ENCODE measurements at regions not wholly inside any gene's neighbourhood (a gene's known extent, or its start where the extent isn't known, plus 50 kb on each side); places are given as distances from the start of the nearest gene placed in this dataset.

DNA sequence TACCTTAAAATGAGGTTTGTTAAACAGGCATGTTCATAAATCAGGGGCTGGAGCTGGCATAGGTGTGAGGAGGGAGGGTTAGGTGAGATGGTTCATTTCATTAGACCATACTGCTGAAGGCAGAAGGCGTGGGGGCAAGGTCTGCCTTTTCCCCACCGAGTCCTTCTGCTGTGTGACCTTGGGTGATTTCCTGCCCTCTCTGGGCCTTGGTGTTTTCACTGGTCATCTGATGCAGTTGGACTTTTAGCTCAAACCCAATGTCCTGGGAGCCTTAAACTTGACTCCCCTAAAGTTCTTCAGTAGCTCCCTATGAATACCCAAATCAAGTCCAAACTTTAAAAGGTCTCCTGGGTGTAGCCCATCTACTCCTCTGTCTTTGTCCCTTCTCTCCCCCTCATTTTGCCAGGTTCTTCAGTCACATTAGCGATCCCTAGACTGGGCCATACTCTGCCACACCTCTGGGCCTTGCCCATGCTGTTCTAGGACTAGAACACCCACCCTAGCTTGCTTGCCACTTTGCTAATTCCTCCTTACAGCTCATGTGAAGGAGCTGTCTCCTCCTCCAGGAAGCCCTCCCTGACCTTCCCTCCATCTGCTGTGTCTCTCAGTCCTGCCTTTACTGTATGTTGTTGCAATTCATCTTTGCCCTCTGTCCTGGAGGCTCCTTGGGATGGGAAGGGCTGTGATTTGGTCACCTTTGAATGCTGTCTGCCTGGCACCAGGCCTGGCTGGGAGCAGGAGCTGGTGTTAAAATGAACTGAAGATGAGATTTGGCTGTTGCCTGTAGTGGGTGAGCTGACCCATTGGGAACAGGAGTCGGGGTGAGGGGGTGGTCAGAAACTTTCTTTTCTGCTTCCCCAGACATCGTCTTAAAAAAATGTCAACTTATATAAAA, 85.4 kb upstream of the HS6ST1 start:
- no peak for DNase-seq

GRCh38 chr2:128404709-128405466, 86.2 kb upstream of the HS6ST1 start:
- DNase-seq: no peak

- no peak for DNase-seq
These were observed 86.8 kb upstream of the HS6ST1 start for GRCh38 chr2:128405467-128405900.

DNA sequence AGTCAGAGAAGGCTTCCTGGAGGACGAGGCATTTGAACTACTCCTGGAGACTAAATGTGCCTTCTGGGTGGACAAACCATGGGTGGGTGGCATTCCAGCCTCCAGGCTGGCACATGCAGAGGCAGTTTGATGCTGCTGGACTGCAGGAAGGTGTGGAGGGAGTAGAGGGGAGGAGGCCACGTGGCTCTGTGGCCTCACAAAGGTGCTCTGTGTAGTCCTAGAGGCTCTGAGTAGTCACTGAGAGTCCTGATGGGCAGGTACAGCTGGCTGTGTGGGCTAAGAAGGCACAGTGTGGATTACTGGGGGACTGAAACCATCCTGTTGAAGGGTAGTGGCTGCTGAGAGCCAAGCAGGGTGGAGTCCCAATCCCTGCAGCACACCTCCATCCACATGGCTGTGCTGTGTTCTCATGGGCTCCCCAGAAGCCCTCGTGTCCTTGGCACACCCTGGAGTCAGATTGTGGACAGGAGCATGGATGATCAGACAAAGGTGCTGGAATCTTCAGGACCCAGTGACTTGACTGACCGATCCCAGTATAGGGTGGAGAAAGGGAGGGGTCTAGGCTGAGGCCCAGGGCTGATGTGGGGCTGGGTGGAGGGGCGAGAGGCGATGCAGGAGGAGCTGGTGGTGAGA, 87.4 kb upstream of the HS6ST1 start:
- no peak for DNase-seq

DNA sequence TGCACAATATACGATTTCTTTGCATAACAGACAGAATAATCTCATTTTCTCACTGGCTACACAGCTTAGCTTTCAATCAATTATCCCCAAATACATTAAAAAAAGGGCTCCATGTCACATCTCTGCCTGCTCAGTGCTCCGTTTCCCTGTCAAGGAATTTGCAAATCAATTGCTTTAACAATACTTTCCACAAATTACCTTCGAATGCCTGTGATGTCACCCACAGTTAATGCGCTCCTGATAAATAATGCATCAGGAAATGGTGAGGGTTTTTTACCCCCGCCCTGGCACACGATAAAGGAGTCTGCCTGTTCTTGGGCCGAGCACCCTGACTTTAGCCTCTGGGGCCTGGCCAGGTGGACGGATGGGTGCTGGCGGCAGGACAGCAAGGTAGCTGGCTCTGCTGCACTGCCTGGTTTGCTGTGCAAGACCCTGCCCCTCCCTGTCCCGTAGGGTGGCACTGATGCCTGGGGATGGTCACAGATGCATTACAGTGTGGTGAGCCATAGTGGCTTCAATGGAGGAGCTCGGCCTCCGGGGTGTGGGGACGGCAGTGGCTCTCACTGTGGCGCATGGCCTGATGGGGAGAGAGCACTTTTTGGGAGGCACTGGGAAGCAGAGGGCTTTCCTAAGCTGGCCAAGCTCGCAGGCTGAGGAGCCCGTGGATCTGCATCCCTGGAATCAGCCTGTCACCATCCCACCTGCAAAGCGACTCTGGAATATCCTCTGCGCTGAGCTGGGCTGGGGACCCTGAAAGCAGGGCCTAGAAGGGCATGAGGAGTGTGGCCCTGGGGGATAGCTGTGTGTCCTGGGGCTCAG, 88.3 kb upstream of the HS6ST1 start:
- DNase-seq: no peak

- DNase-seq: no peak
These were observed 90.0 kb upstream of the HS6ST1 start for GRCh38 chr2:128408349-128409305.

DNA sequence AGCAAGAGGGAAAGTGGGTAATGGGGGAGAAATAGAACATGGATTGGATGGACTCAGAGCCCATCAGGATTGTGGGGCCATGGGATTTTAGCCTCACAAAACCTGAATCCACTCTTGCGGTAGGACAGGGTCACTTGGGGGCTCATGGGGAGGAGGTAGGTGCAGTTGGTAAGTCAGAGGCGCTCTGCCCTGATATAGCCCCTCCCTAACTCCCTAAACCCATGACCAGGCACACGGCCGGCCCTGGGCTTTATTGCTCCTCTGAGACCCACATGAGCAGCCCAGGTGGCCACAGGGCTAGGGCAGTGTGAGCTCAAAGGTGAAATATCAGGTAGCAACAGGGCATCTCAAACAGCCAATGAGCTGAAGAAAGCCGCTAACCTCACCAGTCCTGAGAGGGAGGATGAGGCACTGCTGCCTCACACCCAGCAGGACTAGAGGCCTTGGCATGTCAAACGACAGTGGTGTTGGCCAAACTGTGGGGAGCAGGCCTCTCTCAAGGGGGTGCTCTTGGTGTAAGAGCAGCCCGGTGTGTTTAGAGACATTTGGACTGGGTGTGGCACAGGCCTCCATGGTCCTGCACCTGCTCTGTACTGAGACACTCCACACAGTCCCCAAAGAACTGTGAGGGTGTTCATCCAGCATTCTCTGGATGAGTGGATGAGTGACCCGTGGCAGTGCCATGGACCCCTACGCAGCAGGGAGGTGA, 90.8 kb upstream of the HS6ST1 start:
- DNase-seq: no peak

DNA sequence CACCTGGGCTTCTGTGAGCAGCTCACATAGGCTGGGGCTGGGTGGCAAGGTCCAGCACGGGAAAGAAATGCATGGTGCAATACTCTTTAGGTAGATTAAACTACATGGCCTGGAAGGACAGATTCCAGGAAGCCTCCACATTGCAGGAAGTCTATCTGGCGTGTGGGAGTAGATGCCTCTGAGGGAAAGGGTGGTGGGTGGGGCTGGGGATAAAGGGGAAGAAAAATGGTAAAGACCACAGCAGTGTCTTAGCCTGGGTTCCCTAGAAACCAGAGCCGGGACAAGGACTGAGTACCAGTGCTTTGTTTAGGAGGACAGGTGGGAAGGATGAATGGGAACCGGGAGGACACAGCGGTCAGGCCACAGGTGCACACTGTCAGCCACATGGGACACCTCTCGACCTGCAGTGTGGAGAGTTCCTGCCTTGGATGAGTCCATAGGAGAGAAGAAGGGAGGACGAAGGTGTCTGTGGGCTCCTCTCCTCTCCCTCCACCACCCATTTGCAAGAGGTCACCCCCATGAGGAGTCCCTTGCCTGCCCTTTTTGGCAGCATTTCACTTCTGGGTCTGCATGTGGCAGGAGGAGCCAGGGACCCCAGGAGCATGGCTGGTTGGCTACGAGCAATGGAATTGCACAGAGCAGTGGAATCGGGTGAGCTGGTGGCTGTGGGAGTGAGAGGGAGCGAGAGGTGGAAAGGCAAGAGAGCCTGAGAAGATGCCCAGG, 91.5 kb upstream of the HS6ST1 start:
- no peak for DNase-seq

- DNase-seq: no peak
These were observed 92.1 kb upstream of the HS6ST1 start for GRCh38 chr2:128410758-128411215.

DNA sequence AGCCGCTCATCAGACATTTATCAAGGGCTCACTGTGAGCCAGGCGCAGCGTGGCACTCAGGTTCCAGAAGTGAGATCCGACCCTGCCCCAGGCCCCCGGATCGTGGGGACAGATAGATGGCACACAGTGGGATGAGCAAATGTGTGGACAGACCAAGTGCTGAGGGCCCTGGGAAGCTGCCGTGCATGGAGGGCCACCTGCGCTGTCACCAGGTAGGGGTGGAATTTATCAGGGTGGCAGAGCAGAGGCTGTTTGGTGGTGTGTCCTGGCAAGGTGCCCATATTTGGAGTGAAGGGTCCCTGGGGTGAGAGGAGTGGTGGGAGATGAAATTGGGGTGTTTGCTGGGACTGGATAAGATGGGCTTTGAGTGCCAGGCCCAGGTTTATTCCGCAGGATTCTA, 92.8 kb upstream of the HS6ST1 start:
- no peak for DNase-seq

DNA sequence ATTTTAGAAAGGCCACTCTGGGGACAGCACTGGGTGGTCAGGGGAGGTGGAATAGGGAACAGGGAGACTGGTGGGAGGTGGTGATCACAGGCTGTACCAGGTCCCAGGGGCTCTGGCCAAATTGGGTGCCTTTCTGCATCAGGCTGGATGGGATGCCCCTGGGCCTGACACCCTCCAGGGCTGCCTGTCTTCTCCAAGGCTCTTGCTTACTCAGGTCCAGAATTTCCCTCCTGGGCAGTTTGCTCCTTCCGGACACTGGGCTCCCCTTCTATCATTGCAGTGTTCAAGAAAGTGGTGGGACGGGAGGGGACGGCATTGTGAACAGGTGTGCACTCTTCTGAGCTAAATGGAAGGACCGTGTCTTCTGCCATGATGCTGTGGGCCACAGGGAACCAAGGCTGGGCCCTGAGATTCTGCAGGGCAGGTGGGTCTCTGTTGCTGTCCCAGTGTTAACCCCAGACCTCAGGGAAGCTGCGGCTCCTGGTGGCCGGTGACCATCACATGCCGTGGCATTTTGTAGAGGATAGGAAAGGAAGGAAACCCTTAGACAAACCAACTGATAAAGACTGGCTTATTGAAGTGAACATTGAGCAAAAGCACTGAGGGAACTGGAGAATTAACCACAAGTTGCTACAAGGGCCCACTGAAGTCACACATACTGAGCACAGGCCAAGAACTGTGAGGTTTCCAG, 93.7 kb upstream of the HS6ST1 start:
- DNase-seq: no peak

DNA sequence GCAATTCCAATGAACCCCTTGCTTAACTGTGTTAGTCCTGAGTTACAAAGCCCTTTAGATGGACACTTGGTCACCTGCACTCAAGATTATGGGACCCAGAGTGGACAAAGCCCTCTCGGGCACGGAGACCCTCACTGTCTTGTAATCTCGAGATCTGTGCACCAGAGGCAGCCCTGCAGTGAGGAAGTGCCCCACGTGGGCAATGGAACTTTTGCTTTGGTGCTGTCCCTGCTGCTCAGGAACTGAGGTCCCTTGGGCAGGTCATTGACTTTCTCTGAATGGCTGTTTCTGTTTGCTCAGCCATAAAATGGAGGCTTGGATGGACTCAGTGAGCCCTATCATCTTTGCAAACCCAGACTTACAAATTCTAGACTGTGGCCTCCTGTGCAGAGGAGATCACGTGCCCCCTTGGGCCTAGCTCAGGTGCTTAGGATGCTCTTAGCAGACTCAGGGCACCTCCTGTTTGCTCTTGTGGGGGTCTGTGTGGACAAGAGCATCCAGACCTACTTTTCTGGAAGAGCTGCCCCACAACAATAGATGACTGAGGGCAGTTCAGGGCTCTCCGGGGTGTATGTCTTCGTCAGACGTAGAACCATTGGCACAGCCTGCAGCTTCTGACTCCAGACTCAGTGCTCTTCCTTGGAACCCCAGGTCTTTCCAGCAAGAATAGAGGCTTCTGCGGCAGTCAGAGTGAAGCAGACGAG, 94.5 kb upstream of the HS6ST1 start:
- DNase-seq: no peak

GRCh38 chr2:128413718-128414341, 95.2 kb upstream of the HS6ST1 start:
- DNase-seq: no peak

- no peak for DNase-seq
These were observed 95.7 kb upstream of the HS6ST1 start for GRCh38 chr2:128414351-128414750.

- DNase-seq: no peak
These were observed 96.5 kb upstream of the HS6ST1 start for GRCh38 chr2:128414946-128415778.

DNA sequence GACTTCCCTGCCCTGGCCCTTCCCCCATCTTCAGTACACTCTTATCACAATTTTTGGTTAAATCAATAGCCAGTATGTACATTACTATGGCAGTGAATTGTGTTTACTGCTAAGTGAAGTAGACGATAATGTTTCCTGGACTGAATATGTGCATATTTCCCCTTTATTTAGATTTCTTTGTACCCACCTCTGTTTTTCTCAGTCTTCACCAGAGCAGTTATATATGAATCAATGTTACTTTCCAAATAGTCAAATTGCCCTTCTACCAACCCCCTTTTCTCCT, 97.1 kb upstream of the HS6ST1 start:
- DNase-seq: no peak

DNA sequence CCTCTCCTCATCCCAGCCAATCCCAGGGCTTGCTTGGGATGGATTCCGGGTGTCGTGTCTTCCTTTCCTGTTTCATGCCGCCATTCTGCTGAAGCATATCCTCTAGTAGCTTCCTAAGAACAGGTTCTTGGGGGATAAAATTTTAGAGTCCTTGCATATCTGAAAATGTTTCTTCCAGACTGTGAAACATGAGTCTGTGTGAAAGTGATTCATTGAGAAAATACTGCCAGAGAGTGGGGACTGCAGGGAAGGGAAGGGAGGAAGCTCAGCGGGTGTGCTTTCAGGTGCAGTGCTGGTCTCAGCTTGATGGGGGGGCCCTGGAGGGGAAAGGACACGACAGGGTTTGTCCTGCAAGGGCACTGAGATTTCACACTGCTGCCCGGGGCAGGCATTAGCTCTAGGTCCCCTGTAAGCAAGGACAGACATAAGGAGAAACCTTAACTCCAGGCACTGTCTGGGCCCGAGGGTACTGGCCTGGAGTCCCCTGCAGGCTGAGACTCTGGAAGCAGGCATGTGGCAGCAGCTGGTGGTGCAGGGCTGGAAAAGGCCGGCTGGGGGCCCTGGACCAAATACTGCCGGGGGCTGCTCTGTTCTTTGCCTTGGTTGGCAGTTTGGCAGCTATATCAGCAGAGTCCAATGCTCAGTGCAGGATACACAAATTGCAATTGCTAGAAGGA, 97.6 kb upstream of the HS6ST1 start:
- no peak for DNase-seq

Measured in NCI-H1417 treated with DMSO at 0.1 percent for 48 hours (cell line).